ENCODE measurements at regions not wholly inside any gene's neighbourhood (a gene's known extent, or its start where the extent isn't known, plus 50 kb on each side); places are given as distances from the start of the nearest gene placed in this dataset.

- TF ChIP-seq GATA3 (IDR thresholded peaks at IDR 0.05; ENCODE audit: low read depth, low read length) (no peak), GATA2 (IDR thresholded peaks at IDR 0.05; ENCODE audit: low read depth, low read length) (no peak)
Observed at GRCh38 chr17:79213305-79213704, 138.7 kb downstream of the ENGASE start.

All from SH-SY5Y (cell line).